Glutamatergic neuron (in vitro differentiated cells): ENCODE measurements at regions not wholly inside any gene's neighbourhood (a gene's known extent, or its start where the extent isn't known, plus 50 kb on each side); places are given as distances from the start of the nearest gene placed in this dataset.

Source experiments
- DNase-seq: peaks from one replicate; pipeline ENCODE4 v3.0.0; 2022
- H3K27ac Mint-ChIP-seq: one replicate; pipeline ENCODE4 v1.8.0; 2020; ENCODE audit warnings: mild to moderate bottlenecking, mixed read lengths, inconsistent platforms; ENCODE audit not compliant: unreplicated experiment
- H3K27me3 Mint-ChIP-seq: one replicate; pipeline ENCODE4 v1.8.0; 2020; ENCODE audit warnings: mild to moderate bottlenecking, moderate library complexity, mixed read lengths, inconsistent platforms; ENCODE audit not compliant: unreplicated experiment
- H3K36me3 Mint-ChIP-seq: one replicate; pipeline ENCODE4 v1.8.0; 2020; ENCODE audit warnings: mild to moderate bottlenecking, mixed read lengths, inconsistent platforms; ENCODE audit not compliant: unreplicated experiment
- H3K4me1 Mint-ChIP-seq: one replicate; pipeline ENCODE4 v1.8.0; 2020; ENCODE audit warnings: mild to moderate bottlenecking, low read depth, mixed read lengths, inconsistent platforms; ENCODE audit not compliant: unreplicated experiment
- H3K4me3 Mint-ChIP-seq: one replicate; pipeline ENCODE4 v1.8.0; 2020; ENCODE audit warnings: mild to moderate bottlenecking, mixed read lengths, inconsistent platforms; ENCODE audit not compliant: unreplicated experiment
- H3K9me3 Mint-ChIP-seq: one replicate; pipeline ENCODE4 v1.8.0; 2020; ENCODE audit warnings: mild to moderate bottlenecking, moderate library complexity, mixed read lengths, inconsistent platforms; ENCODE audit not compliant: unreplicated experiment
- CTCF ChIP-seq: fragments of 200-600 bp; sonication (generic); IDR thresholded peaks from one replicate; pipeline ENCODE4 v1.5.0; 2021; ENCODE audit not compliant: partially characterized antibody, unreplicated experiment

- no peaks in the 10 kb centered on the region for H3K27me3 Mint-ChIP-seq
- H3K36me3 Mint-ChIP-seq: no peaks in the 10 kb centered on the region
- H3K9me3 Mint-ChIP-seq: no peaks in the 10 kb centered on the region
- no peak overlapping the region for H3K4me3 Mint-ChIP-seq
- H3K4me1 Mint-ChIP-seq: no peaks in the 10 kb centered on the region
- no peak overlapping the region for H3K27ac Mint-ChIP-seq
- DNase-seq: no peak
- no peak for TF ChIP-seq CTCF
These were observed 252.5 kb upstream of the VWC2 start for GRCh38 chr7:49520951-49521350.

GRCh38 chr7:49522111-49522510 is 251.3 kb upstream of the VWC2 start:
- Mint-ChIP-seq H3K36me3 (no peaks in the 10 kb centered on the region), H3K27me3 (no peaks in the 10 kb centered on the region), H3K9me3 (no peaks in the 10 kb centered on the region), H3K4me3 (no peak overlapping the region), H3K27ac (no peak overlapping the region), H3K4me1 (no peaks in the 10 kb centered on the region)
- no peak for TF ChIP-seq CTCF
- no peak for DNase-seq

GRCh38 chr7:49523870-49524269 is 249.6 kb upstream of the VWC2 start:
- no peaks in the 10 kb centered on the region for H3K27me3 Mint-ChIP-seq
- TF ChIP-seq CTCF: no peak
- H3K4me1 Mint-ChIP-seq: no peaks in the 10 kb centered on the region
- no peak overlapping the region for H3K4me3 Mint-ChIP-seq
- H3K27ac Mint-ChIP-seq: no peak overlapping the region
- no peaks in the 10 kb centered on the region for H3K36me3 Mint-ChIP-seq
- no peaks in the 10 kb centered on the region for H3K9me3 Mint-ChIP-seq
- no peak for DNase-seq

- no peak for DNase-seq
- no peaks in the 10 kb centered on the region for H3K27me3 Mint-ChIP-seq
- H3K9me3 Mint-ChIP-seq: no peaks in the 10 kb centered on the region
- H3K36me3 Mint-ChIP-seq: no peaks in the 10 kb centered on the region
- no peaks in the 10 kb centered on the region for H3K4me1 Mint-ChIP-seq
- no peak for TF ChIP-seq CTCF
- no peak overlapping the region for H3K4me3 Mint-ChIP-seq
- H3K27ac Mint-ChIP-seq: no peak overlapping the region
These were observed 246.3 kb upstream of the VWC2 start for GRCh38 chr7:49527182-49527581.

- no peak overlapping the region for H3K27ac Mint-ChIP-seq
- no peaks in the 10 kb centered on the region for H3K27me3 Mint-ChIP-seq
- TF ChIP-seq CTCF: no peak
These were observed 243.0 kb upstream of the VWC2 start for GRCh38 chr7:49530481-49530880.

More at GRCh38 chr7:49530481-49530880, 243.0 kb upstream of the VWC2 start:
- no peaks in the 10 kb centered on the region for H3K9me3 Mint-ChIP-seq
- H3K4me3 Mint-ChIP-seq: no peak overlapping the region
- H3K36me3 Mint-ChIP-seq: no peaks in the 10 kb centered on the region
- DNase-seq: no peak
- no peaks in the 10 kb centered on the region for H3K4me1 Mint-ChIP-seq
